DND-41 (cell line): ENCODE measurements at regions not wholly inside any gene's neighbourhood (a gene's known extent, or its start where the extent isn't known, plus 50 kb on each side); places are given as distances from the start of the nearest gene placed in this dataset.

ENCODE experiments used
- ATAC-seq: fragments of 200-7000 bp; cut with Tn5 transposase; 3 replicates; pipeline ENCODE4 v1.9.1; 2021; ENCODE audit warnings: low read depth; ENCODE audit not compliant: insufficient read depth
- DNase-seq: peaks from one replicate; pipeline ENCODE4 v3.0.0-alpha.2; 2020
- H2AFZ ChIP-seq: 2 replicates; pipeline ENCODE4 v1.6.0; 2012; ENCODE audit warnings: low read depth, low read length
- H3K27ac ChIP-seq: 2 replicates; pipeline ENCODE4 v1.5.1; 2012; ENCODE audit warnings: low read length, inconsistent platforms
- H3K27me3 ChIP-seq: fragments of 200-600 bp; sonication (generic); 2 replicates; pipeline ENCODE4 v1.6.0; 2012; ENCODE audit warnings: low read length, mild to moderate bottlenecking, inconsistent platforms; ENCODE audit not compliant: insufficient read depth, poor library complexity
- H3K36me3 ChIP-seq: 2 replicates; pipeline ENCODE4 v1.5.1; 2012; ENCODE audit warnings: low read length, inconsistent platforms; ENCODE audit not compliant: insufficient read depth
- H3K4me1 ChIP-seq: 2 replicates; pipeline ENCODE4 v1.5.1; 2012; ENCODE audit warnings: mild to moderate bottlenecking, low read length; ENCODE audit not compliant: insufficient read depth
- H3K4me2 ChIP-seq: 2 replicates; pipeline ENCODE4 v1.6.0; 2012; ENCODE audit warnings: mild to moderate bottlenecking, moderate library complexity, low read length, inconsistent platforms; ENCODE audit not compliant: insufficient read depth
- H3K4me3 ChIP-seq, 2 experiments: fragments of 200-600 bp in 1 of 2; shearing (Covaris generic) in 1 of 2; 2 replicates each; pipeline ENCODE4 v1.5.1; 2012 to 2016; ENCODE audit warnings: inconsistent platforms in 2 of 2, low read length in 2 of 2, mild to moderate bottlenecking in 2 of 2, low read depth in 1 of 2, moderate library complexity in 1 of 2
- H3K79me2 ChIP-seq: 2 replicates; pipeline ENCODE4 v1.6.0; 2012; ENCODE audit warnings: low read length, inconsistent platforms; ENCODE audit not compliant: insufficient read depth
- H3K9ac ChIP-seq: 2 replicates; pipeline ENCODE4 v1.6.0; 2012; ENCODE audit warnings: low read depth, mild to moderate bottlenecking, inconsistent platforms, low read length, moderate library complexity
- H3K9me3 ChIP-seq: 2 replicates; pipeline ENCODE4 v1.5.1; 2012; ENCODE audit warnings: low read length, moderate library complexity, mild to moderate bottlenecking, inconsistent platforms; ENCODE audit not compliant: insufficient read depth, severe bottlenecking
- H4K20me1 ChIP-seq: 2 replicates; pipeline ENCODE4 v1.6.0; 2012; ENCODE audit warnings: low read length; ENCODE audit not compliant: insufficient read depth
- CTCF ChIP-seq: IDR thresholded peaks from 2 replicates; pipeline ENCODE4 v1.5.1; 2012; ENCODE audit warnings: borderline replicate concordance, low read length, moderate library complexity, mild to moderate bottlenecking; ENCODE audit not compliant: poor library complexity, severe bottlenecking; ENCODE audit errors: extremely low read depth
- EZH2 ChIP-seq: IDR thresholded peaks from 3 replicates; pipeline ENCODE4 v1.6.1; 2012; ENCODE audit warnings: borderline replicate concordance, low read depth, mild to moderate bottlenecking, moderate library complexity, low read length, inconsistent platforms; ENCODE audit not compliant: severe bottlenecking

GRCh38 chr10:131689486-131689885 is 211.3 kb upstream of the PPP2R2D start:
- TF ChIP-seq CTCF (no peak), EZH2 (no peak)
- H4K20me1 ChIP-seq = no peaks in the 10 kb centered on the region
- no peaks in the 10 kb centered on the region for H3K27me3 ChIP-seq
- ATAC-seq (no peak), DNase-seq (no peak)
- H2AFZ ChIP-seq = no peak overlapping the region
- H3K4me2 ChIP-seq = no peak overlapping the region
- H3K4me1 ChIP-seq = no peaks in the 10 kb centered on the region
- no peaks in the 10 kb centered on the region for H3K9me3 ChIP-seq
- no peak overlapping the region for H3K27ac ChIP-seq
- H3K79me2 ChIP-seq = no peaks in the 10 kb centered on the region
- no peak overlapping the region for H3K4me3 ChIP-seq
- no peak overlapping the region for H3K9ac ChIP-seq
- H3K36me3 ChIP-seq = no peaks in the 10 kb centered on the region

- Histone ChIP-seq H3K27ac (no peak overlapping the region), H3K9ac (no peak overlapping the region), H4K20me1 (no peaks in the 10 kb centered on the region), H2AFZ (no peak overlapping the region), H3K27me3 (no peaks in the 10 kb centered on the region), H3K36me3 (no peaks in the 10 kb centered on the region), H3K4me2 (no peak overlapping the region), H3K9me3 (no peaks in the 10 kb centered on the region), H3K4me1 (no peaks in the 10 kb centered on the region), H3K4me3 (no peak overlapping the region), H3K79me2 (no peaks in the 10 kb centered on the region)
- TF ChIP-seq EZH2 (no peak), CTCF (no peak)
- ATAC-seq = no peak
- DNase-seq = no peak
Measured at GRCh38 chr10:131689954-131690757, 210.7 kb upstream of the PPP2R2D start.

- Histone ChIP-seq H3K9me3 (no peaks in the 10 kb centered on the region), H3K79me2 (no peaks in the 10 kb centered on the region), H3K9ac (no peak overlapping the region), H3K4me1 (no peaks in the 10 kb centered on the region), H3K36me3 (no peaks in the 10 kb centered on the region), H3K4me3 (no peak overlapping the region), H3K4me2 (no peak overlapping the region), H3K27me3 (no peaks in the 10 kb centered on the region), H4K20me1 (no peaks in the 10 kb centered on the region), H2AFZ (no peak overlapping the region), H3K27ac (no peak overlapping the region)
- ATAC-seq = no peak
- DNase-seq = no peak
- no peak for TF ChIP-seq EZH2
- TF ChIP-seq CTCF = no peak
Measured at GRCh38 chr10:131690805-131691239, 210.0 kb upstream of the PPP2R2D start.
